Mucosa of descending colon (tissue), 3 donors: ENCODE measurements at regions not wholly inside any gene's neighbourhood (a gene's known extent, or its start where the extent isn't known, plus 50 kb on each side); places are given as distances from the start of the nearest gene placed in this dataset.

Experiments
- ATAC-seq: fragments of 200-7000 bp; cut with Tn5 transposase; one replicate; pipeline ENCODE4 v1.9.1; 2020; ENCODE audit warnings: mild to moderate bottlenecking, moderate library complexity
- DNase-seq, 3 donors: peaks; one replicate each; pipeline ENCODE4 v3.0.0-alpha.2; 2020
- H3K36me3 ChIP-seq: fragments of 200-600 bp; one replicate; pipeline ENCODE4 v1.8.0; 2021; ENCODE audit warnings: low read depth, mild to moderate bottlenecking
- H3K4me1 ChIP-seq: fragments of 200-600 bp; one replicate; pipeline ENCODE4 v1.8.0; 2021; ENCODE audit warnings: low read depth, mild to moderate bottlenecking
- H3K4me3 ChIP-seq: fragments of 200-600 bp; one replicate; pipeline ENCODE4 v1.8.0; 2021; ENCODE audit warnings: mild to moderate bottlenecking
- H3K9me3 ChIP-seq: fragments of 200-600 bp; one replicate; pipeline ENCODE4 v1.8.0; 2021; ENCODE audit warnings: mild to moderate bottlenecking
- intact Hi-C, 2 donors: fragments of 100-400 bp; cut with DNase I in 1 of 2; cut with micrococcal nuclease in 1 of 2; formaldehyde crosslinking; loops; one replicate each; pipeline versions ENCODE4 v1.11.0 to v1.11.1; 2022; cut with DNase I, micrococcal nuclease
- TF ChIP-seq, protein P1 (sequence below): fragments of 200-600 bp; IDR thresholded peaks from one replicate; pipeline ENCODE4 v1.8.0; 2022; ENCODE audit warnings: antibody characterized with exemption, mild to moderate bottlenecking
- donor health status: DM: no; HTN: no; CAD: no; lungs with moderate emphysema.
- donor health status: DM: no; HTN: no; CAD: no.
- donor health status: DM: no; HTN: yes; CAD: no.

DNA sequence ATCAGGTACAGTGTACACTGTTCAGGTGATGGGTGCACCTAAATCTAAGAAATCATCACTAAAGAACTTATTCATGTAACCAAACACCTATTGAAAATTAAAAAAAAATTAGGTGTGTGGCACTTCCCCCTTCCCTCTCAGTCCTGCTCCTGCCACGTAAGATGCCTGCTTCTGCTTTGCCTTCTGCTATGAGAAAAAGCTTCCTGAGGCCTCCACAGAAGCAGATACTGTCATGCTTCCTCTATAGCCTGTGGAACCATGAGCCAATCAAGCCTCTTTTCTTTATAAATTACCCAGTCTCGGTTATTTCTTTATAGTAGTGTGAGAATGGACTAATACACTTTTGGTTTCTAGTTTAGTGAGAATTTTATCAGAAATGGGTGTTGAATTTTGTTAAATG, 459.8 kb upstream of the DIPK2B start:
- Histone ChIP-seq H3K36me3 (no peaks in the 10 kb centered on the region), H3K4me3 (no peak overlapping the region), H3K9me3 (no peaks in the 10 kb centered on the region), H3K4me1 (no peaks in the 10 kb centered on the region)
- intact Hi-C loops: no loop called here
- TF ChIP-seq, protein P1, sequence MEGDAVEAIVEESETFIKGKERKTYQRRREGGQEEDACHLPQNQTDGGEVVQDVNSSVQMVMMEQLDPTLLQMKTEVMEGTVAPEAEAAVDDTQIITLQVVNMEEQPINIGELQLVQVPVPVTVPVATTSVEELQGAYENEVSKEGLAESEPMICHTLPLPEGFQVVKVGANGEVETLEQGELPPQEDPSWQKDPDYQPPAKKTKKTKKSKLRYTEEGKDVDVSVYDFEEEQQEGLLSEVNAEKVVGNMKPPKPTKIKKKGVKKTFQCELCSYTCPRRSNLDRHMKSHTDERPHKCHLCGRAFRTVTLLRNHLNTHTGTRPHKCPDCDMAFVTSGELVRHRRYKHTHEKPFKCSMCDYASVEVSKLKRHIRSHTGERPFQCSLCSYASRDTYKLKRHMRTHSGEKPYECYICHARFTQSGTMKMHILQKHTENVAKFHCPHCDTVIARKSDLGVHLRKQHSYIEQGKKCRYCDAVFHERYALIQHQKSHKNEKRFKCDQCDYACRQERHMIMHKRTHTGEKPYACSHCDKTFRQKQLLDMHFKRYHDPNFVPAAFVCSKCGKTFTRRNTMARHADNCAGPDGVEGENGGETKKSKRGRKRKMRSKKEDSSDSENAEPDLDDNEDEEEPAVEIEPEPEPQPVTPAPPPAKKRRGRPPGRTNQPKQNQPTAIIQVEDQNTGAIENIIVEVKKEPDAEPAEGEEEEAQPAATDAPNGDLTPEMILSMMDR: no peak
- ATAC-seq: no peak
- no peak for DNase-seq

DNA sequence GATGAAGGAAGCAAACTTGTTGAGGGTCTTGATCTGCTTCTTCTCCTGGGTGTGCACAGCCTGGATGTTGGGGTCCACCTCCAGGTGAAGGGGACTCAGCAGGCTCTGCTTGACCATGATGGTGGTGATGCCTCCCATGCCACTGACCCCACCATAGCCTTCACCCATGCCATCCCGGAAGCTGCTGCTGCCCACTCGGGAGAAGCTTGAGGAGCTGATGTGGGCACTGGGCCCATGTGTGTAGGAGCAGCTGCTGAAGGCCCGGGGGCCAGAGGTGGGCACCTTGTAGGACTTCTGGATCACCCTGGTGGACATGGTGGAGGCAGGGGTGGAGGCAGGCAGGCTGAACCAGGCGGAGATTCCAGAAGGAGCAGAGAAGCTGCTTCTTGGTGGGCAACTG, 432.7 kb upstream of the DIPK2B start:
- no peaks in the 10 kb centered on the region for H3K9me3 ChIP-seq
- no peak for ATAC-seq
- no peak overlapping the region for H3K4me3 ChIP-seq
- no peak for DNase-seq
- intact Hi-C loops: no loop called here
- H3K4me1 ChIP-seq: no peaks in the 10 kb centered on the region
- TF ChIP-seq, protein P1: no peak
- no peaks in the 10 kb centered on the region for H3K36me3 ChIP-seq

GRCh38 chrX:45632506-45632905, 431.8 kb upstream of the DIPK2B start:
- H3K36me3 ChIP-seq: no peaks in the 10 kb centered on the region

DNA sequence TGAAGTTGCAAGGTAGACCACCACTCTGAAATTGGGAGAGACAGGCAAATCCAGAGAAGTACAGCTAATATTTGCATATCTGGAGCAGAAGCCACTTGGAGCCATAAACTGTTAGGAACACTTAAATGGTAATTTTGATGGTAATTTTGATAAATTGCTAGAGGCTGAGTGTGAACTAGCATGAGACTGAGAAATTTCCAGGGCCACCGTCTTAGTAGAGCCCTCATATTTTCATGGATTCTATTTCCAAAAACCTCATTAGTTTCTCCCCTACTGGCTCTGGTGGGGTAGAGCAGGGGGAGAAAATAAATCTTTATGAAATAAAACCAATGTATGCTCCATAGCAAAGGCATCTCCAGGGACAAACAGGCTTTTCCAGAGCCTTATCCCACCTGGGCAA, 429.4 kb upstream of the DIPK2B start:
- Histone ChIP-seq H3K9me3 (no peaks in the 10 kb centered on the region), H3K4me3 (no peak overlapping the region), H3K4me1 (no peaks in the 10 kb centered on the region), H3K36me3 (no peaks in the 10 kb centered on the region)
- TF ChIP-seq, protein P1: no peak
- ATAC-seq: no peak
- no peak for DNase-seq
- intact Hi-C loops: no loop called here

More at GRCh38 chrX:45632506-45632905, 431.8 kb upstream of the DIPK2B start:
- no peak overlapping the region for H3K4me3 ChIP-seq
- ATAC-seq (no peak), DNase-seq (peak in 1 of 3 donors; percentile 26)
- intact Hi-C loops: no loop called here
- no peaks in the 10 kb centered on the region for H3K9me3 ChIP-seq
- TF ChIP-seq, protein P1: no peak
- H3K4me1 ChIP-seq: no peaks in the 10 kb centered on the region

GRCh38 chrX:45628041-45628440, 427.4 kb upstream of the DIPK2B start:
- TF ChIP-seq, protein P1: no peak
- ATAC-seq: no peak
- no peaks in the 10 kb centered on the region for H3K4me1 ChIP-seq
- H3K36me3 ChIP-seq: no peaks in the 10 kb centered on the region
- H3K4me3 ChIP-seq: no peak overlapping the region
- no peaks in the 10 kb centered on the region for H3K9me3 ChIP-seq
- no peak for DNase-seq
- intact Hi-C loops: no loop called here

DNA sequence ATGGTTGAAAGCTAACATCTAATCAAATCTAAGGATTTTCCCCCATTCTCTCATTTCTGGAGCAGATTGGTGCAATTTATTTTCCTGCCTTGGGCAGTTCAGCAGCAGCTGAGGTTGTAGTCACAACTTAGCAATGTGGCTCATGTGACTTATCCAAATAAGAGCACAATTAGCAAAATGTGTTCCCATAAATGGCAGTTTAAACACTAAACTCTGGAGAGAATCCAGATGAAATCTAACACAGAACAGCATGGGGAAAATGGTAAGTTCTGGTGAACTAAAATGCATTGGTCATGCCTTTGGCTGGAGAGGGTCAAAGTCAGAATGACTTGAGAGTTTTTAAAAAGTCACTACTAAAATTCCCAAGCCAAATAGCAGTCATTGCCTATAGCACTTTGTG, 422.6 kb upstream of the DIPK2B start:
- no peak overlapping the region for H3K4me3 ChIP-seq
- no peaks in the 10 kb centered on the region for H3K9me3 ChIP-seq
- peak; percentile 22 for ATAC-seq
- TF ChIP-seq, protein P1: no peak
- intact Hi-C loops: no loop called here
- no peaks in the 10 kb centered on the region for H3K36me3 ChIP-seq
- no peak for DNase-seq
- no peaks in the 10 kb centered on the region for H3K4me1 ChIP-seq
